ENCODE measurements at regions not wholly inside any gene's neighbourhood (a gene's known extent, or its start where the extent isn't known, plus 50 kb on each side); places are given as distances from the start of the nearest gene placed in this dataset.

- ChIA-PET CTCF (ENCODE audit: low intra/inter-chr PET ratio) (no interaction called here), POLR2A (no interaction called here)
- no peak for ATAC-seq
- DNase-seq (ENCODE audit: extremely low read depth in 1 of 4, low spot score in 3 of 4): no peak
- TF ChIP-seq ZBTB49 (CRISPR knock-in tag; IDR thresholded peaks at IDR 0.05; ENCODE audit: borderline replicate concordance) (no peak), TAF9B (IDR thresholded peaks at IDR 0.05; ENCODE audit: partially characterized antibody) (no peak), USF1 (CRISPR knock-in tag; IDR thresholded peaks at IDR 0.05) (no peak), JUNB (CRISPR knock-in tag; conservative IDR thresholded peaks at IDR 0.05) (no peak), NUFIP1 (IDR thresholded peaks at IDR 0.05; ENCODE audit: partially characterized antibody) (no peak), HES1 (IDR thresholded peaks at IDR 0.05; ENCODE audit: low read depth) (no peak), XRCC3 (IDR thresholded peaks at IDR 0.05) (no peak), ZNF324 (CRISPR knock-in tag; IDR thresholded peaks at IDR 0.05) (no peak)
- Histone ChIP-seq H3K9me3 (replicated peaks; ENCODE audit: control insufficient read depth, insufficient read depth, low read depth, low read length) (no peaks in the 10 kb centered on the region; the same call in 1 of the 2 replicates), H3K9me1 (ENCODE audit: control insufficient read depth, insufficient read depth, low read length) (no peaks in the 10 kb centered on the region), H3K79me2 (ENCODE audit: control insufficient read depth, insufficient read depth, low read length) (no peaks in the 10 kb centered on the region), H3K4me3 (no peak overlapping the region), H4K20me1 (replicated peaks; ENCODE audit: control insufficient read depth, insufficient read depth, low read length) (no peaks in the 10 kb centered on the region), H3K9ac (ENCODE audit: insufficient read depth in 1 of 2, low read depth in 2 of 2, low read length in 2 of 2) (no peak overlapping the region), H3K27ac (ENCODE audit: extremely low read depth, low read depth, low read length) (no peak overlapping the region), H3K4me1 (replicated peaks in 1 of 2; ENCODE audit: control insufficient read depth in 2 of 2, insufficient read depth in 2 of 2, low read length in 2 of 2) (no peaks in the 10 kb centered on the region), H3K4me2 (ENCODE audit: insufficient read depth, low read length) (no peak overlapping the region), H3K36me3 (ENCODE audit: control insufficient read depth, insufficient read depth, low read length) (no peaks in the 10 kb centered on the region), H3K27me3 (ENCODE audit: control insufficient read depth in 2 of 2, insufficient read depth in 2 of 2, low read length in 2 of 2) (no peaks in the 10 kb centered on the region), H2AFZ (ENCODE audit: low read depth, low read length) (no peak overlapping the region)
- intact Hi-C loops (cut with micrococcal nuclease) (no loop called here), in situ Hi-C loops (cut with MboI) (no loop called here)
- FAIRE-seq: no peak
- 0% methylated on average over 4 of the region's 4 CpGs for WGBS (ENCODE audit: insufficient coverage, low coverage, missing lambda C conversion rate)
- BruUV-seq (replicated peaks): no TSS peak
Observed at GRCh38 chr3:27910456-27910855, 188.3 kb upstream of the EOMES start.

All from K562 (cell line).